Upper lobe of left lung (tissue), 6 donors: ENCODE measurements at regions not wholly inside any gene's neighbourhood (a gene's known extent, or its start where the extent isn't known, plus 50 kb on each side); places are given as distances from the start of the nearest gene placed in this dataset.

Experiments
- ATAC-seq, 2 donors: fragments of 200-7000 bp; cut with Tn5 transposase; one replicate each; pipeline ENCODE4 v1.9.1; 2022; ENCODE audit warnings: mild to moderate bottlenecking in 2 of 2, moderate library complexity in 2 of 2; ENCODE audit not compliant: low FRiP score in 2 of 2
- DNase-seq, 2 donors: peaks; one replicate each; pipeline ENCODE4 v3.0.0-alpha.2; 2019 to 2020
- H3K27ac ChIP-seq, 4 donors: fragments of 200-600 bp; sonication (generic); one replicate each; pipeline ENCODE4 v1.5.1; 2016 to 2019
- H3K27me3 ChIP-seq, 4 donors: fragments of 200-600 bp; sonication (generic); one replicate each; pipeline ENCODE4 v1.5.1; 2017 to 2019
- H3K36me3 ChIP-seq, 4 donors: fragments of 200-600 bp; sonication (generic); one replicate each; pipeline ENCODE4 v1.5.1; 2016 to 2019
- H3K4me1 ChIP-seq, 4 donors: fragments of 200-600 bp; sonication (generic); one replicate each; pipeline ENCODE4 v1.5.1; 2018 to 2019
- H3K4me3 ChIP-seq, 4 donors: fragments of 200-600 bp; sonication (generic); one replicate each; pipeline ENCODE4 v1.5.1; 2017 to 2019; ENCODE audit warnings: mild to moderate bottlenecking in 2 of 4, moderate library complexity in 1 of 4
- H3K9me3 ChIP-seq, 4 donors: fragments of 200-600 bp; sonication (generic); one replicate each; pipeline ENCODE4 v1.5.1; 2018 to 2019
- EP300 ChIP-seq, 4 donors: sonication (generic); formaldehyde crosslinking; IDR thresholded peaks; one replicate each; pipeline ENCODE4 v1.5.1; 2017; ENCODE audit warnings: antibody characterized with exemption in 4 of 4, control low read depth in 2 of 4
- POLR2A ChIP-seq, 4 donors: fragments of 450-650 bp; IDR thresholded peaks; one replicate each; pipeline ENCODE4 v1.5.1; 2016 to 2017; ENCODE audit warnings: antibody characterized with exemption in 4 of 4, mild to moderate bottlenecking in 2 of 4
- POLR2AphosphoS5 ChIP-seq, 2 donors: sonication (generic); formaldehyde crosslinking; IDR thresholded peaks; one replicate each; pipeline ENCODE4 v1.5.1; 2017; ENCODE audit warnings: antibody characterized with exemption in 2 of 2
- WGBS, 2 donors: methylation state at CpG; one replicate each; pipeline ENCODE4 v1.1.5; 2017 to 2018; 5-methylcytosine and 5-hydroxymethylcytosine counted together
- TF ChIP-seq, protein P1 (sequence below), 6 experiments: fragments of 450-650 bp in 4 of 6; fragments of 200-600 bp in 2 of 6; sonication (generic) in 2 of 6; IDR thresholded peaks; one replicate each; pipeline ENCODE4 v1.5.1; 2016 to 2019; ENCODE audit warnings: antibody characterized with exemption in 6 of 6
- donor health status: DM: no; HTN: no; CAD: no; lungs with moderate emphysema.
- donor health status: DM: no; HTN: yes; CAD: no; lungs with severe emphysema.

- WGBS, 2 donors = 81 to 88% methylated on average over 5 of the region's 5 CpGs
Measured at GRCh38 chr12:125406131-125406530, 340.9 kb downstream of the AACS start.

GRCh38 chr12:125408718-125409117 is 343.5 kb downstream of the AACS start:
- WGBS, 2 donors = 89 to 91% methylated on average over 3 of the region's 3 CpGs

More at GRCh38 chr12:125406131-125406530, 340.9 kb downstream of the AACS start:
- Histone ChIP-seq H3K27me3 (no peaks in the 10 kb centered on the region), H3K27ac (no peak overlapping the region), H3K4me1 (no peaks in the 10 kb centered on the region), H3K36me3 (no peaks in the 10 kb centered on the region), H3K4me3 (no peak overlapping the region), H3K9me3 (peaks cover 0 to 9% (median 3%) of the 10 kb centered on the region in 4 donors)
- TF ChIP-seq, protein P1, sequence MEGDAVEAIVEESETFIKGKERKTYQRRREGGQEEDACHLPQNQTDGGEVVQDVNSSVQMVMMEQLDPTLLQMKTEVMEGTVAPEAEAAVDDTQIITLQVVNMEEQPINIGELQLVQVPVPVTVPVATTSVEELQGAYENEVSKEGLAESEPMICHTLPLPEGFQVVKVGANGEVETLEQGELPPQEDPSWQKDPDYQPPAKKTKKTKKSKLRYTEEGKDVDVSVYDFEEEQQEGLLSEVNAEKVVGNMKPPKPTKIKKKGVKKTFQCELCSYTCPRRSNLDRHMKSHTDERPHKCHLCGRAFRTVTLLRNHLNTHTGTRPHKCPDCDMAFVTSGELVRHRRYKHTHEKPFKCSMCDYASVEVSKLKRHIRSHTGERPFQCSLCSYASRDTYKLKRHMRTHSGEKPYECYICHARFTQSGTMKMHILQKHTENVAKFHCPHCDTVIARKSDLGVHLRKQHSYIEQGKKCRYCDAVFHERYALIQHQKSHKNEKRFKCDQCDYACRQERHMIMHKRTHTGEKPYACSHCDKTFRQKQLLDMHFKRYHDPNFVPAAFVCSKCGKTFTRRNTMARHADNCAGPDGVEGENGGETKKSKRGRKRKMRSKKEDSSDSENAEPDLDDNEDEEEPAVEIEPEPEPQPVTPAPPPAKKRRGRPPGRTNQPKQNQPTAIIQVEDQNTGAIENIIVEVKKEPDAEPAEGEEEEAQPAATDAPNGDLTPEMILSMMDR (IDR thresholded peaks at IDR 0.05) = no peak
- TF ChIP-seq EP300 (IDR thresholded peaks at IDR 0.05) (no peak), POLR2A (IDR thresholded peaks at IDR 0.05) (no peak), POLR2AphosphoS5 (IDR thresholded peaks at IDR 0.05) (no peak)
- DNase-seq = no peak
- ATAC-seq = no peak

DNA sequence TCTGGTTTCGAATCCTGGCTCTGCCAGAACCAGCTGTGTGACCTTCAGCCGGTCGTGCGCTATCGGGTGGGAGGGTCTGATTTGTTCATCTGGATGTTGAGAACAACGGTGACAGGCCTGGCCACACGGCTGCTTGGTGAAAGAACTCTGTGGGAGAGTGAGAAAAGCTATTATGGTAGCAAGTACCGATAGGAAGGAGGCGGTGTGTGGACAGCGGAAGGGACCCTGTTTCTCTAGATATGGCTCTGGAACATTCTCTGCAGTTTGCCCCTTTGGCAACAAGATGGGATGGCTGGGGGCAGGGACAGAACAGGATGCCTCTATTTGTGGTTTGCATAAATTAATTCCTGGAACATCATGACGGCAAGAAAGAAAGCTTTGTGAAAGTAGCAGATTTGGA is 347.3 kb downstream of the AACS start:
- Histone ChIP-seq H3K9me3 (no peaks in the 10 kb centered on the region), H3K27ac (no peak overlapping the region), H3K36me3 (no peaks in the 10 kb centered on the region), H3K27me3 (no peaks in the 10 kb centered on the region), H3K4me3 (no peak overlapping the region), H3K4me1 (no peaks in the 10 kb centered on the region)
- 86 to 87% methylated on average over 11 of the region's 11 CpGs for WGBS, 2 donors
- DNase-seq = no peak
- TF ChIP-seq POLR2AphosphoS5 (IDR thresholded peaks at IDR 0.05) (no peak), POLR2A (IDR thresholded peaks at IDR 0.05) (no peak), EP300 (IDR thresholded peaks at IDR 0.05) (no peak)
- TF ChIP-seq, protein P1 (IDR thresholded peaks at IDR 0.05) = no peak
- ATAC-seq = no peak

More at GRCh38 chr12:125408718-125409117, 343.5 kb downstream of the AACS start:
- no peak overlapping the region for H3K4me3 ChIP-seq
- no peaks in the 10 kb centered on the region for H3K27me3 ChIP-seq
- no peak for TF ChIP-seq EP300 (IDR thresholded peaks at IDR 0.05)
- no peak for TF ChIP-seq POLR2A (IDR thresholded peaks at IDR 0.05)
- TF ChIP-seq POLR2AphosphoS5 (IDR thresholded peaks at IDR 0.05) = no peak
- TF ChIP-seq, protein P1 (IDR thresholded peaks at IDR 0.05) = no peak
- no peak for DNase-seq
- no peaks in the 10 kb centered on the region for H3K36me3 ChIP-seq
- H3K27ac ChIP-seq = no peak overlapping the region
- H3K9me3 ChIP-seq = no peaks in the 10 kb centered on the region
- no peak for ATAC-seq
- no peaks in the 10 kb centered on the region for H3K4me1 ChIP-seq

DNA sequence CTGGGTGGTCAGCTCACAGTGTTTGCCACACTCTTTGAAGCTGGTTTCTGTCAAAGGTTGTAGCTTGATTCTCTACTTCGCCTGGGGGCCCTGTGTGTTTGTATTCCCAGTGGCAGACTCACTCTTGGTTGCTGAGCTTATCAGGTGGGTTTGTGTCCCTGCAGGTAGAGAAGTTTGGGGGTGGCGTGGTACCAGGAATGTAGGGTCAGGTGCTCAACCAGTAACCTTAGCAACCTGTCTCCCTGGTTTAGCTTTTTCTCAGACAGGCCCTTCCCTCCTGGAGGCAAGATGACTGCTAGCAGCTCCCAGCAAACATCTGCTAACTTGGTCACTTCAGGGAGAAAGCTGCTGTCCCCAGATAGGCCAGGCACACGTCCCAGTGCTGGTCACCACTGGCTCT is 352.2 kb downstream of the AACS start:
- Histone ChIP-seq H3K27ac (no peak overlapping the region), H3K4me3 (no peak overlapping the region), H3K27me3 (no peaks in the 10 kb centered on the region), H3K4me1 (no peaks in the 10 kb centered on the region), H3K9me3 (peaks cover 0 to 12% (median 0%) of the 10 kb centered on the region in 4 donors), H3K36me3 (no peaks in the 10 kb centered on the region)
- WGBS, 2 donors = 62 to 79% methylated on average over 2 to 3 of the region's 3 CpGs
- ATAC-seq (no peak), DNase-seq (no peak)
- no peak for TF ChIP-seq POLR2AphosphoS5 (IDR thresholded peaks at IDR 0.05)
- TF ChIP-seq, protein P1 (IDR thresholded peaks at IDR 0.05) = no peak
- TF ChIP-seq EP300 (IDR thresholded peaks at IDR 0.05) = no peak
- no peak for TF ChIP-seq POLR2A (IDR thresholded peaks at IDR 0.05)

- no peaks in the 10 kb centered on the region for H3K27me3 ChIP-seq
- 66 to 77% methylated on average over 7 of the region's 7 CpGs for WGBS, 2 donors
- H3K36me3 ChIP-seq = no peaks in the 10 kb centered on the region
- no peak overlapping the region for H3K4me3 ChIP-seq
- TF ChIP-seq POLR2A (IDR thresholded peaks at IDR 0.05) (no peak), EP300 (IDR thresholded peaks at IDR 0.05) (no peak), POLR2AphosphoS5 (IDR thresholded peaks at IDR 0.05) (no peak)
- TF ChIP-seq, protein P1 (IDR thresholded peaks at IDR 0.05) = no peak
- ATAC-seq (no peak), DNase-seq (no peak)
- H3K4me1 ChIP-seq = no peaks in the 10 kb centered on the region
- H3K9me3 ChIP-seq = peaks cover 0 to 12% (median 0%) of the 10 kb centered on the region in 4 donors
- no peak overlapping the region for H3K27ac ChIP-seq
Measured at GRCh38 chr12:125418902-125419564, 353.8 kb downstream of the AACS start.
